ENCODE measurements at regions not wholly inside any gene's neighbourhood (a gene's known extent, or its start where the extent isn't known, plus 50 kb on each side); places are given as distances from the start of the nearest gene placed in this dataset.

DNA sequence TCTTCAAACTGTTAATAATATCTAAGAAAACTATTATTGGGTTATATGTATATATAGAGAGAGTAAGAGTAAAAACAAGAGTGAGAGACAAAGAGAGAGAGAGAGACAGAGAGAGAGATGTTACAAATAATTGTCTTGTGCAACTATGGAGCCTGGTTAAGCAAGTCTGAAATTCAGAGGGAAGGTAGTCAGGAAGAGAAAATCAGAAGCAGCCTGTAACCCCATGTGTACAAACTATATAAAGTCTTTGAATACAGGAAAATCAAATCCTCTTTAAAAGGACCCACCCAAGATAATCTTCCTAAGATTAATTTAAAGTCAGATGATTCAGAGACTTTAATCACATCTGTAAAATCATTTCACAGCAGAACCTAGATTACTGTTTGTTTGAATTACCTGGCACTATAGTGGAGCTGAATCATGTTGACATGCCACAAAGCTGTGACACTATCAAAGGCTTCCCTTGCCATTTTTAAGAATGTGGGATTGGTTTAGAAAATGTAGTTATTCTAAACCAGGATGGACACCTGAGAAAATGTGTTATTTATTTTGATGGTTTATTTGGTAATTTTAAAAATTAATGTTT lies 301.7 kb upstream of the FSIP2 start:
- Histone ChIP-seq H3K4me3 (no peak overlapping the region), H3K9me3 (no peaks in the 10 kb centered on the region), H3K9ac (ENCODE audit: low read depth in 2 of 2, low read length in 2 of 2) (no peak overlapping the region), H3K4me1 (no peaks in the 10 kb centered on the region), H3K36me3 (no peaks in the 10 kb centered on the region), H3K27me3 (no peaks in the 10 kb centered on the region), H3K27ac (no peak overlapping the region)
- intact Hi-C loops (cut with DNase I): no loop called here
- DNase-seq: no peak
- TF ChIP-seq, protein P1, sequence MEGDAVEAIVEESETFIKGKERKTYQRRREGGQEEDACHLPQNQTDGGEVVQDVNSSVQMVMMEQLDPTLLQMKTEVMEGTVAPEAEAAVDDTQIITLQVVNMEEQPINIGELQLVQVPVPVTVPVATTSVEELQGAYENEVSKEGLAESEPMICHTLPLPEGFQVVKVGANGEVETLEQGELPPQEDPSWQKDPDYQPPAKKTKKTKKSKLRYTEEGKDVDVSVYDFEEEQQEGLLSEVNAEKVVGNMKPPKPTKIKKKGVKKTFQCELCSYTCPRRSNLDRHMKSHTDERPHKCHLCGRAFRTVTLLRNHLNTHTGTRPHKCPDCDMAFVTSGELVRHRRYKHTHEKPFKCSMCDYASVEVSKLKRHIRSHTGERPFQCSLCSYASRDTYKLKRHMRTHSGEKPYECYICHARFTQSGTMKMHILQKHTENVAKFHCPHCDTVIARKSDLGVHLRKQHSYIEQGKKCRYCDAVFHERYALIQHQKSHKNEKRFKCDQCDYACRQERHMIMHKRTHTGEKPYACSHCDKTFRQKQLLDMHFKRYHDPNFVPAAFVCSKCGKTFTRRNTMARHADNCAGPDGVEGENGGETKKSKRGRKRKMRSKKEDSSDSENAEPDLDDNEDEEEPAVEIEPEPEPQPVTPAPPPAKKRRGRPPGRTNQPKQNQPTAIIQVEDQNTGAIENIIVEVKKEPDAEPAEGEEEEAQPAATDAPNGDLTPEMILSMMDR (IDR thresholded peaks at IDR 0.05): no peak

DNA sequence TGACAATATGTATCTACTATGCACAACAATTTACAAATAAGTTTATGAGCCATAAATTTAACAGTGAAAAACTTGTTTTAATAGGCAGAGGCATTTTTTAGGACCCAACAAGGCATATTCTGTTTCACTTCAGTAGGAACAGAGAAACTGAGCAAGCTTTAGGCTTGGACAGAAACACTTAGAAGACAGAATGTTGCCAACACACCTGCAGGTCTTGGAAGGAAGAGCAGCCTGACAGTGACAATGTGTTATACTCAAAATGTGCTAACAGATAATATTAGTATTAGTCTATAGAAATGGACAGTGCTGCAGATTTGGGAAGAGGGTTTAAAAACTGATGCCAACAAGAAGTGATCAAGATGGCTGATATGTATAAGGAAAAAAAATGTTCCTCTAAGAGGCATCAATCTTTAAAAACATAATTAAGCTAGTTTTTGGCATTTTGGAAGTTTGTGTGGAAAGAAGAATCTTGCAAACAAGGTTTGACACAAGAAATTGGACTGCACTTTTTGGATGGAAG lies 297.1 kb upstream of the FSIP2 start:
- Histone ChIP-seq H3K27me3 (no peaks in the 10 kb centered on the region), H3K4me1 (no peaks in the 10 kb centered on the region), H3K9ac (ENCODE audit: low read depth in 2 of 2, low read length in 2 of 2) (no peak overlapping the region), H3K36me3 (no peaks in the 10 kb centered on the region), H3K9me3 (no peaks in the 10 kb centered on the region), H3K4me3 (no peak overlapping the region), H3K27ac (no peak overlapping the region)
- no peak for DNase-seq
- intact Hi-C loops (cut with DNase I): no loop called here
- TF ChIP-seq, protein P1 (IDR thresholded peaks at IDR 0.05): no peak

DNA sequence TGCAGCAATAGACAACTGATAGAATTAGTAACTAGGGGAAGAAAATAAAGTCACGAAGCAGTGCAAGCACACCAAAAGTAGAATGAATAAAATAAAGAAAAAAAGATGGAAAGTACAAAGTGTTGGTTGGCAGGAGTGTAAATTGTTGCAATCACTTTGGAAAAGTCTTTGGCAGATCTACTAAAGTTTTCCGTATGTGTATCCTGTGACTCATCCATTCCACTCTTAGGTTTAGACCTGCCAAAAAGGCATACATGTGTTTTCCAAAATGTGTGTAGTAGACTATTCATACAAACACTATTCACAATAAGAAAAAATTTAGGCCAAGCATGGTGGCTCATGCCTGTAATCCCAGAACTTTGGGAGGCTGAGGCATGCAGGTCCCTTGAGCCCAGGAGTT lies 282.1 kb upstream of the FSIP2 start:
- Histone ChIP-seq H3K27ac (no peak overlapping the region), H3K27me3 (no peaks in the 10 kb centered on the region), H3K4me3 (no peak overlapping the region), H3K4me1 (no peaks in the 10 kb centered on the region), H3K36me3 (no peaks in the 10 kb centered on the region), H3K9ac (ENCODE audit: low read depth in 2 of 2, low read length in 2 of 2) (no peak overlapping the region), H3K9me3 (no peaks in the 10 kb centered on the region)
- intact Hi-C loops (cut with DNase I): no loop called here
- TF ChIP-seq, protein P1 (IDR thresholded peaks at IDR 0.05): no peak
- DNase-seq: no peak

DNA sequence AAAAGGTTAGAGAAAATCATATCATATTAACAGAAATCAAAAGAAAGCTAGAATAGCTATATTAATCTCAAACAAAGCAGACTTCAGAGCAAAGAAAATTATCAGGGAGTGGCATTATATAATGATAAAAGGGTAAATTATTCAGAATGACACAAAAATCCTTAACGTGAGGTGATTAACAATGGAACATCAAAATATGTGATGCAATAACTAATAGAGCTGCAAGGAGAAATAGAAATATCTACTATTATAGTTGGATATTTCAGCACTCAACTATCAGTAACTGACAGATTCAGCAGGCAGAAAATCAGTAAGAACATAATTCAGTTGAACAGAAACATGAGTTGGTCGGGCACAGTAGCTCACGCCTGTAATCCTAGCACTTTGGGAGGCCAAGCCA lies 275.1 kb upstream of the FSIP2 start:
- Histone ChIP-seq H3K36me3 (no peaks in the 10 kb centered on the region), H3K27ac (no peak overlapping the region), H3K27me3 (no peaks in the 10 kb centered on the region), H3K9me3 (no peaks in the 10 kb centered on the region), H3K9ac (ENCODE audit: low read depth in 2 of 2, low read length in 2 of 2) (no peak overlapping the region), H3K4me1 (no peaks in the 10 kb centered on the region), H3K4me3 (no peak overlapping the region)
- intact Hi-C loops (cut with DNase I): no loop called here
- TF ChIP-seq, protein P1 (IDR thresholded peaks at IDR 0.05): no peak
- no peak for DNase-seq

DNA sequence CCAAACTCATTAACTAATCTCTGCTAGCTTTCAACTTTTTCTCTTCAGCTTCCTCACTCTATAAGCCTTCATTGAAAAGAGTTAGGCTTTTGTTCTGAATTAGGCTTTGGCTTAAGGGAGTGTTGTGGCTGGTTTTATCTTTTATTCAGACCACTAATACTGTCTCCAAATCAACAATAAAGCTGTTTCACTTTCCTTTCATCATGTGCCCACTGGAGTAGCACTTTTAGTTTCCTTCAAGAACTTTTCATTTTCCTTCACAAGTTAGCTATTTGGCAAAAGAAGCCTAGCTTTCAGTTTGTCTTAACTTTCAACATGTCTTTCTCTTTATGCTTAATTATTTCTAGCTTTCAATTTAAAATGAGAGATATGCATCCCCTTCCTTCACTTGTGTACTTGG lies 271.7 kb upstream of the FSIP2 start:
- TF ChIP-seq, protein P1 (IDR thresholded peaks at IDR 0.05): no peak
- intact Hi-C loops (cut with DNase I): no loop called here

More for the DNA sequence above, 271.7 kb upstream of the FSIP2 start:
- Histone ChIP-seq H3K9ac (ENCODE audit: low read depth in 2 of 2, low read length in 2 of 2) (no peak overlapping the region), H3K36me3 (no peaks in the 10 kb centered on the region), H3K4me3 (no peak overlapping the region), H3K4me1 (no peaks in the 10 kb centered on the region), H3K27me3 (no peaks in the 10 kb centered on the region), H3K27ac (no peak overlapping the region), H3K9me3 (no peaks in the 10 kb centered on the region)
- no peak for DNase-seq

Measured in colonic mucosa (tissue), 4 donors.